HG02840 (cell line): ENCODE measurements at regions not wholly inside any gene's neighbourhood (a gene's known extent, or its start where the extent isn't known, plus 50 kb on each side); places are given as distances from the start of the nearest gene placed in this dataset.
"Not testable (repeated sequence)": the region's sequence is repeated elsewhere in the genome, so short reads cannot be mapped to it uniquely, and the experiment has no call there.

ENCODE experiments used
- ATAC-seq: cut with Tn5 transposase; IDR thresholded peaks from one replicate; pipeline ENCODE4 v1.9.1; 2021; ENCODE audit warnings: mild to moderate bottlenecking, moderate library complexity, moderate number of reproducible peaks; ENCODE audit not compliant: unreplicated experiment, low FRiP score

DNA sequence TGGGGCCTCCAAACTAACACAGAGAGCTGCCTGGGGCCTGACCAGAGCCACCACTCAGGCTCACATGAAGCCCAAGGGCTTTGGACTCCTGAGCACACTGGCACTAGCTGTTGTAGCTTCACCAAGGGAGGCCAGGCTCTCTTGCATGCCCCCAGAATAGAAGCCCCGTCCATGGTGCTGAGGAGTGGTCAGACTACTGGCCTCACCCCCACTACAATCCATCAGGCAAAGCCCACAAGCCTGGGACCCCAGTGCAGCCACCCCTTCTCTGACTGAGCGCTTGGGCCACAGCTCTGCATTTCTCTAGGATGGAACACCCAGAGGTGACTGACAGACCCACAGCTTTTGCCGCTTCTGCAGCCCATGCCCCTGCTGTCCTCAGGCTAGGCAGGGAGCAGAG is 180.8 kb downstream of the PYDC2 start:
- no peak for ATAC-seq

- ATAC-seq = no peak
Measured at GRCh38 chr3:191644291-191644690, 183.3 kb downstream of the PYDC2 start.

DNA sequence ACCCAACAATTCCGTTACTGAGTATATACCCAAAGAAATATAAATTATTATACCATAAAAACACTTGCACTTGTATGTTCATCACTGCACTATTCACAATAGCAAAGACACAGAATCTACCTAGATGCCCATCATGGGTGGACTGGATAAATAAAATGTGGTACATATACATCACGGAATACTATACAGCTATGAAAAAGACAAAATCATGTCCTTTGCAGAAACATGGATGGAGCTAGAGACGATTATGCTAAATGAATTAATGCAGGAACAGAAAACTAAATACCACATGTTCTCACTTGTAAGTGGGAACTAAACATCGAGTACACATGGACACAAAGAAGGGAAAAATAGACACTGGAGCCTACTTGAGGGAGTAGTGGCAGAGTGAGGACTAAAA is 185.3 kb downstream of the PYDC2 start:
- no peak for ATAC-seq

- no peak for ATAC-seq
Measured at GRCh38 chr3:191648787-191649186, 187.8 kb downstream of the PYDC2 start.

- no peak for ATAC-seq
Measured at GRCh38 chr3:191649626-191650025, 188.7 kb downstream of the PYDC2 start.

GRCh38 chr3:191658781-191659419 is 197.9 kb downstream of the PYDC2 start:
- ATAC-seq = not testable (repeated sequence)

GRCh38 chr3:191662150-191662549 is 201.2 kb downstream of the PYDC2 start:
- ATAC-seq = not testable (repeated sequence)

DNA sequence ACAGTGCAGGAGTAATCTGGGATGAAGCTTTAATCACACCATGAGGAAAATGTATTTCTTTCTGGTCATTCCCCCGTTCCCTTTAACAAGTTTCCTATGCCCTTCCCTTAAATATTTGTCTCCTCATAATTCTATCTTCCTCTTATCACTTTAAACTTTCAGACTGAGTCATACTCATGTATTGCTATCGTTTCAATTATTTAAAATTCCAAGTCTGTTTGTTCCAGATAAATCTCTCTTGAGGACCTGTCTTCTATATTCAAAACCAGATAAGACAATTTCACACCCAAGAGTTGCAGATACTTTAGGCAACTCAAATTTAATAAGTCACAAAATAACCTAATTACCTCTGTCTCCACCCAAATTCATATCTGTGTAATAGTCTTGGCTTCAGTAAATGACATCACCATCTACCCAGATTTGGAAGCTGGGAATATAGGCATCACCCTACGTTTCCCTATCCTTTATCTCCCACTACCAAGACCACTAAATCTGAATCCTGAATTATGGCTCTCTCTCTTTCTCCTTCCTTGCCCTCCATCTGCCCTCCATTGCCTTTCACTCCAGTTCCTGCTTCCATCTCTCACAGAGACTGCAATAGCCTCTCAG is 220.1 kb downstream of the PYDC2 start:
- ATAC-seq = no peak

DNA sequence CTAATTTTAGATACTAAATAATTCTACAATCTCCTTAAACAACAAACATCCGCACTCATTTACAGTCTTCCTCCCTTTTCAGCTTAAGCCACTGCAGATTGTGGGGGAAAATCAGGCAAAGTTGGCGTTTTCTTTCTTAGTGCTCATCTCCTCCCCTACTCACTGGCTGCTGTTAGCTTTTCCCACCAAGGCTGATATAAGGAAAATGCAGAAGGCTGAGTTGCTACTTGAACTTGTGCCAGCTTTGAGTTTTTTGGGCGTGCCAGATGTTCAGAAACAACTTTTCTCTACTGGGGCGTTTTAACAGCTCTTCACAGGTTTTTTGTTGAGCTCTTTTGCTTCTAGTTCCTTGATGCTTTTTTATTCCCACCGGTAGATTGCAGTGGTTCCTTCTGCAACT is 222.0 kb downstream of the PYDC2 start:
- no peak for ATAC-seq

DNA sequence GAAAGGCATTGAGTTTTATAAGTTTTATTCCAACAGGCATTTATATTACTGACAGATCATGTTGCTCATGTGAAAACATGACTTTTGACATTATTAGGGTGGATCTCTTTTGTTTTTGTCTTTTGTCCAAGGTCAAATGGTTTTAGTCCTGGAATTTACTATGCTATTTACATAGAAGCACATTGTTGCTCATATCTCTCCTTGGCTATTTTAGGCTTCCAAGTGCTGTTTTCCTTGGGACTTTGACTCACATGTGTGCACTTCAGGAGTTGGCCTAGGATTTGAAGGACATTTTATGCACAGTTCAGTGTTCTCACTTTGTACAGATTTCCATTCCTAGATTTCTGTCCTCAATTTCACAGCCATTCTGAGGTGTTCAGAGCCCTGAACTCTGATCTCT is 225.7 kb downstream of the PYDC2 start:
- ATAC-seq = no peak

DNA sequence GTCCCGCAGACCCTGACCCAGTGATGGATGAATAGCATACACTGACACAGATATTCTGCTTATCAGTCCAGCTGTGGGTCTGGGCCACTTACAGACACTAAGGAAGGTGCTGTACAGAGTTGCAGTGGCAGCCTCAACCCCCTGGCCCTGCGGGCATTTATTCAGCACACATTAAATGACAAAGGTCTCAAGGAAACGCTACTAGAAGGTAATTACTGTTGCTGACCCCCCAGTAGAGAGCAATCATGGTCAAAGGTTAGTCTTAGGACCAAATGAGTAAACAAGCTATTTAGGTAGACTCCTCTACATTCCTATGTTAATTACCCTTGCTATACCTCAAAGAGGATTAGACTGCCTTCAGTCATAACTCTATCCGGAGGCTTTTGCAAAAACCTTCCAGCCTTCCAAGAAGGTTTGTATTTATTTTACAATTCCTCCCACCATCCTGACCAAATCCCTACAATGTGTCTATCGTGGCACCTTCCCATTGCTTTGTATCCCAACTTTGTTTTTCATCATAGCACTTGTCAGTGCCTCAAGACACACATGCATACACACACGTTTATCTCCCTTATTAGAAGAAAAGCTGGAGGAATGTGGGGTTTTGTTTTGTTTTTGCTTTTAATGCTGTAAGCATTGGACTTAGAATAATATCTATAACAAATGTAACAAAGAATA is 227.9 kb downstream of the PYDC2 start:
- no peak for ATAC-seq

GRCh38 chr3:191691184-191691583 is 230.2 kb downstream of the PYDC2 start:
- not testable (repeated sequence) for ATAC-seq

DNA sequence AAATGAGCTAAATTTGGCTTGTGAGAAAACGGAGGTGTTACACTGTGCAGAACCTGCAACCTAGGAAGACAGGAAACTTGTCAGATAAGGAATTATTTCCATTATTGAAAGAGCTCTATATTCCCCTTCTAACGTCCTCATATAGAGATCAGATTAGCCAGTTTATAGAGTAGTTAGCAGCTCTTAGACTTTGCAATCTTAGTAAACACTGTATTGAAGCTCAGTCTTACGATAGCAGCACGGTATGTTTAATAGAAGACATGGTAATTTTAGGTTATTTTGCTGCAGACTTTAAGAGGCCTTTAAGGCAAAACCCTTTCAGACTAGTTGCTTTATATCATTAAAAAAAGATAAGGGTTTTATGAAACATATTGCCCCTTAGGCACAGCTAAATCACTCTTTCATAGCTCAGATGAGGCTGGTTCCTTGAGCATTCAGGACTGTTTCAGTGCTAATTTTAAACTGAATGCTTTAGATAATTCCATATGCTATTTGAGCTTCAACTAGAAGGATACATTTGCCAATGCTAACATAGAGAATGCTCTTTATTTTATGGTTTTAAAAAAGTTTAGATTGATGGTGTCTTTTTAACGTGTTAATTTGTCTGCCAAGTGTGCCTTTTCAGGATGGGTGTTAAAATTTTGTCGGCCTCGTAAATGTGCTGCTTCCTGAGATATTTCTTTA is 234.3 kb downstream of the PYDC2 start:
- ATAC-seq = no peak

- ATAC-seq = no peak
Measured at GRCh38 chr3:191695815-191696153, 234.8 kb downstream of the PYDC2 start.

- no peak for ATAC-seq
Measured at GRCh38 chr3:191696348-191696747, 235.4 kb downstream of the PYDC2 start.

GRCh38 chr3:191699546-191699945 is 238.6 kb downstream of the PYDC2 start:
- no peak for ATAC-seq

DNA sequence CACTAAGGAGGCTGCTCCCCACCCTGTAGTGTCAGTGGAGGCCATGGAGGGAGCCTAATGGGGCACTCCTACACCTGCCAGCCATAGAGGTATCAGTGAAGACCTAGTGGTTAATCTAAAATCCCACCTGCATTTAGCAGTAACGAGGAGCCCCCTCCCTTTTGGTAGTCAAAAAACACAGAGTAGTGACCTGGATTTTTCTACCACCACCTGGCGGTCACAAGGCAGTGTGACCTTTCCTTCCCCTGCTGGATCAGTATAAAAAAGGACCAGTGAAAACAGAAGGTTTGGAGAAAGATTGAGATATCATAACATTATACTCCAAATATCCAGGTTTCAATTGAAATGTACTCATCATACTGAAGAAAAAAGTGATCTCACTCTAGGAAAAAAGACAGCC is 241.2 kb downstream of the PYDC2 start:
- no peak for ATAC-seq

GRCh38 chr3:191707817-191708216 is 246.9 kb downstream of the PYDC2 start:
- no peak for ATAC-seq

DNA sequence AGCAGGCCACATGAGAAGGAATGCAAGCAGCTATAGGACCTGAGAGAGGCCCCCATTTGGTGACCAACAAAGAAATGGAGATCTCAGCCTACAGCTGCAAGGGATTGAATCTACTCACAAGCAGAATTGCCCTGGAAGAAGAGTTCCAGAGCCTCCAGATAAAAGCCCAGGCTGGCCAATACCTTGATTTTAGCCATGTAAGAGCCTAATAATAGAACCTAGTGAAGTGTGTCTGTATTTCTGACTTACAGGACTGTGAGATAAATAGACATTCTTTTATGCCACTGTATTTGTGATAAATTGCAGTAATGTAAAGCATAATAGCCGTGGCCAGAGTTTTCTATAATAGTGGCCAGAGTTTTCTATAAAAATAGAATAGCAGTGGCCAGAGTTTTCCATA is 254.6 kb downstream of the PYDC2 start:
- no peak for ATAC-seq

- no peak for ATAC-seq
Measured at GRCh38 chr3:191721390-191721861, 260.5 kb downstream of the PYDC2 start.

DNA sequence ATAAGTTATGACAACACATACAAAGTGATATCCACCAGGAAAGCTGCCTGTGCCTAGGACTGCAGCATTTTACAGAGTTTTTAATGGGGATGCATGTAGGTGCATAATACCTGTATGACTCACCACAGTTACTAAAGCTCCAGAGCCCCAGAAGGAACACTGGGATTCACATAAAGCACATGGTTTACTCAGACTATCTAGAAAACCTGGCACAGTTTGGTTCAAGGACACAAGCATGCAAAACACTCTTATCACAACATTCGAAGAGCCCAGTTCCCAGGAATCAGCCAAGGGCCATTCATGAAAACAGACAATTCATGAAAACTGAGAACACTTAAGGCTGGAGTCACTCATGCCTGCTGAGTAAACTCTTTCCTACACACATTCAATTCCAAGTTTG is 261.0 kb downstream of the PYDC2 start:
- no peak for ATAC-seq
